ENCODE measurements at regions not wholly inside any gene's neighbourhood (a gene's known extent, or its start where the extent isn't known, plus 50 kb on each side); places are given as distances from the start of the nearest gene placed in this dataset.

GRCh38 chr16:64892835-64893785 is 228.8 kb downstream of the CDH11 start:
- DNase-seq, result no peak

GRCh38 chr16:64889446-64889845 is 232.4 kb downstream of the CDH11 start:
- no peak for DNase-seq

- DNase-seq, result no peak
Observed at GRCh38 chr16:64887651-64888050, 234.2 kb downstream of the CDH11 start.

- DNase-seq, result no peak
Observed at GRCh38 chr16:64882078-64882784, 239.6 kb downstream of the CDH11 start.

- DNase-seq, result no peak
Observed at GRCh38 chr16:64880994-64881393, 240.9 kb downstream of the CDH11 start.

- DNase-seq, result no peak
Observed at GRCh38 chr16:64880006-64880405, 241.9 kb downstream of the CDH11 start.

- DNase-seq, result no peak
Observed at GRCh38 chr16:64878940-64879339, 242.9 kb downstream of the CDH11 start.

GRCh38 chr16:64872101-64872500 is 249.8 kb downstream of the CDH11 start:
- DNase-seq, result no peak

GRCh38 chr16:64870859-64871258 is 251.0 kb downstream of the CDH11 start:
- DNase-seq, result no peak

- no peak for DNase-seq
Observed at GRCh38 chr16:64869781-64870180, 252.1 kb downstream of the CDH11 start.

- DNase-seq, result no peak
Observed at GRCh38 chr16:64866021-64866420, 255.8 kb downstream of the CDH11 start.

GRCh38 chr16:64865069-64865696 is 256.7 kb downstream of the CDH11 start:
- DNase-seq, result no peak

GRCh38 chr16:64864232-64864809 is 257.5 kb downstream of the CDH11 start:
- no peak for DNase-seq

GRCh38 chr16:64858076-64858475 is 263.8 kb downstream of the CDH11 start:
- no peak for DNase-seq

- no peak for DNase-seq
Observed at GRCh38 chr16:64857411-64857810, 264.5 kb downstream of the CDH11 start.

- DNase-seq, result no peak
Observed at GRCh38 chr16:64853551-64853950, 268.3 kb downstream of the CDH11 start.

GRCh38 chr16:64846966-64847365 is 274.9 kb downstream of the CDH11 start:
- no peak for DNase-seq

GRCh38 chr16:64845071-64845470 is 276.8 kb downstream of the CDH11 start:
- DNase-seq, result no peak

- DNase-seq, result no peak
Observed at GRCh38 chr16:64841482-64841881, 280.4 kb downstream of the CDH11 start.

GRCh38 chr16:64841071-64841470 is 280.8 kb downstream of the CDH11 start:
- DNase-seq, result no peak

- DNase-seq, result no peak
Observed at GRCh38 chr16:64830653-64831052, 291.2 kb downstream of the CDH11 start.

- DNase-seq, result no peak
Observed at GRCh38 chr16:64829678-64830077, 292.2 kb downstream of the CDH11 start.

- DNase-seq, result no peak
Observed at GRCh38 chr16:64826374-64826773, 295.5 kb downstream of the CDH11 start.

Measured in SHP77 treated with DMSO at 0.1 percent for 48 hours (cell line).